Testis (tissue), 2 donors: ENCODE measurements at regions not wholly inside any gene's neighbourhood (a gene's known extent, or its start where the extent isn't known, plus 50 kb on each side); places are given as distances from the start of the nearest gene placed in this dataset.

ENCODE experiments used
- DNase-seq: peaks from one replicate; pipeline ENCODE4 v3.0.0-alpha.2; 2019
- H3K27ac ChIP-seq, 2 donors: fragments of 200-600 bp; sonication (generic); one replicate each; pipeline ENCODE4 v1.5.1; 2019
- H3K27me3 ChIP-seq: fragments of 200-600 bp; sonication (generic); one replicate; pipeline ENCODE4 v1.5.1; 2019
- H3K36me3 ChIP-seq: fragments of 200-600 bp; sonication (generic); one replicate; pipeline ENCODE4 v1.5.1; 2017; ENCODE audit warnings: low read depth; ENCODE audit errors: missing control alignments
- H3K4me1 ChIP-seq: fragments of 200-600 bp; sonication (generic); one replicate; pipeline ENCODE4 v1.5.1; 2019
- H3K4me3 ChIP-seq, 2 donors: fragments of 200-600 bp; sonication (generic); one replicate each; pipeline ENCODE4 v1.5.1; 2017 to 2019
- H3K9me3 ChIP-seq: fragments of 200-600 bp; sonication (generic); one replicate; pipeline ENCODE4 v1.5.1; 2017
- CTCF ChIP-seq, 3 experiments: fragments of 450-650 bp in 2 of 3; fragments of 200-600 bp in 1 of 3; sonication (generic) in 1 of 3; IDR thresholded peaks; one replicate each; pipeline ENCODE4 v1.5.1; 2016 to 2019; ENCODE audit warnings: antibody characterized with exemption in 3 of 3, mild to moderate bottlenecking in 2 of 3, moderate library complexity in 1 of 3
- POLR2A ChIP-seq: fragments of 450-650 bp; IDR thresholded peaks from one replicate; pipeline ENCODE4 v1.6.1; 2017; ENCODE audit warnings: antibody characterized with exemption, mild to moderate bottlenecking, moderate library complexity
- WGBS, 2 donors: methylation state at CpG; one replicate each; pipeline ENCODE4 v1.1.5; 2018; 5-methylcytosine and 5-hydroxymethylcytosine counted together
- intact Hi-C: fragments of 100-400 bp; cut with DNase I; formaldehyde crosslinking; loops from one replicate; pipeline ENCODE4 v1.15.1; 2023; ENCODE audit warnings: low total_unique reads

GRCh38 chr3:21826416-21826815 lies 75.4 kb upstream of the ZNF385D start:
- Histone ChIP-seq H3K27me3 (no peaks in the 10 kb centered on the region), H3K9me3 (no peaks in the 10 kb centered on the region), H3K27ac (no peak overlapping the region), H3K4me1 (no peaks in the 10 kb centered on the region), H3K36me3 (no peaks in the 10 kb centered on the region), H3K4me3 (peak overlapping the region in 1 of 2 donors; percentile 21)
- 24 to 48% methylated on average over 1 of the region's 1 CpG for WGBS, 2 donors
- intact Hi-C loops = no loop called here
- no peak for DNase-seq
- TF ChIP-seq CTCF (IDR thresholded peaks at IDR 0.05) = no peak
- no peak for TF ChIP-seq POLR2A

DNA sequence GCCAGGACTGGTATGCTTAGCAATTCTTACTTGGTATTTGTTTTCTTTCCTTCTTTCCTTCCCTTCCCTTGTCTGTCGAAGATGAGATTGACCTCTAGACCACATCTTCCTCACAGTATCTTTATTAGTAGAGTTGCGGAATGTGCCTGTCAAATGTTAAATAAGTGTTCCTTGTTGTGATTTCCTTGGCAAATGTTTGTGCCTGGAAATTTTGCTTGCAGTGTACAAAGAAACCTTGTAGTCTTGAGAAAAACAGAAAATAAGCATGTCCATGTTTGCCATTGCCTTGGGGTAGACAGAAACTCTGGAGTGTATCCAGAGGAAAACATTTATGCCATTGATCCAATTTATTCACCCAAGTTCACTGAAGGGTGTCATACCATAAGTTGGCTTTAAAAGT lies 79.5 kb upstream of the ZNF385D start:
- no peaks in the 10 kb centered on the region for H3K4me1 ChIP-seq
- H3K36me3 ChIP-seq = no peaks in the 10 kb centered on the region
- no peak overlapping the region for H3K27ac ChIP-seq
- no peaks in the 10 kb centered on the region for H3K27me3 ChIP-seq
- TF ChIP-seq CTCF (IDR thresholded peaks at IDR 0.05) (no peak), POLR2A (no peak)
- WGBS, 2 donors = 48 to 54% methylated on average over 2 of the region's 2 CpGs
- H3K4me3 ChIP-seq = no peak overlapping the region
- H3K9me3 ChIP-seq = no peaks in the 10 kb centered on the region
- DNase-seq = no peak
- intact Hi-C loops = no loop called here

DNA sequence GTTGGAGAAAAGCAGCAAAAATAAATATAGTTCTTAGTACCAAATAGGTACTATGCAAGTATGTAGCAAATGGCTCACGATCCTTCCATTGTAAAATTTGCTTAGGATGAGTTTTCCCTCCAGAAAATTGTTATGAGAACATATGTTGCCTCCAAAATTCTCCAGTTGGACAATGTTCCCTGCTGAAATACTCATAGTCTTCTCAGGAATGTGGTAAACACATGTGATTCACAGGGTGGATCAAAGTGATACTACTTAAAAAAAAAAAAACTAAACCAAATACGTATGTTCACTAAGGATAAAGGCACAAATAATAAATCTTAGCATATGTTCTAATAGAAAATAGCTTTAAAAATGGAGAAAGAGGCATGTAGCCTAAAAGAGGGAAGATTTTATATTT lies 84.3 kb upstream of the ZNF385D start:
- H3K27me3 ChIP-seq = no peaks in the 10 kb centered on the region
- 87 to 92% methylated on average over 2 of the region's 2 CpGs for WGBS, 2 donors
- TF ChIP-seq POLR2A = no peak
- TF ChIP-seq CTCF (IDR thresholded peaks at IDR 0.05) = no peak

DNA sequence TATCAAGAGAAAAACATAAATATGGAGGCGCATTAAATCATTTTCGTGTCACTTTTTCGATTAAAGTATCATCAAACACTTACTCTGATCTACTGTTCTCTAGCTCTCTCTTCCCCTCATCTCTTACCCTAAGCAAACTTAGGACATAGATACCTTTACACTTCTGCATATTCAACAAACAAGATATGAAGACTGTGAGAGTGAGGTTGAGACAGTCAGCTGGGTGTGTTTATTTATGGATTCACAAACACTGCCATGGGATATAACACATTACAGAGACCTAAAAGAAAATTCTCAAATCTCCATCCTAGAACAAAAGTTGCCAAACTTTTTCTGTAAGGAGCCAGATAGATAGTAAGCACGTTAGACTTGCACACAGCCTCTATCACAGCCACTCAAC lies 85.2 kb upstream of the ZNF385D start:
- Histone ChIP-seq H3K27ac (no peak overlapping the region), H3K27me3 (no peaks in the 10 kb centered on the region), H3K4me1 (no peaks in the 10 kb centered on the region), H3K9me3 (no peaks in the 10 kb centered on the region), H3K36me3 (no peaks in the 10 kb centered on the region), H3K4me3 (no peak overlapping the region)
- TF ChIP-seq CTCF (IDR thresholded peaks at IDR 0.05) (no peak), POLR2A (no peak)
- WGBS, 2 donors = 85 to 91% methylated on average over 4 of the region's 4 CpGs
- intact Hi-C loops = no loop called here
- DNase-seq = no peak

More for the DNA sequence above, 84.3 kb upstream of the ZNF385D start:
- Histone ChIP-seq H3K27ac (no peak overlapping the region), H3K4me3 (no peak overlapping the region), H3K36me3 (no peaks in the 10 kb centered on the region), H3K4me1 (no peaks in the 10 kb centered on the region), H3K9me3 (no peaks in the 10 kb centered on the region)
- intact Hi-C loops = no loop called here
- DNase-seq = no peak

DNA sequence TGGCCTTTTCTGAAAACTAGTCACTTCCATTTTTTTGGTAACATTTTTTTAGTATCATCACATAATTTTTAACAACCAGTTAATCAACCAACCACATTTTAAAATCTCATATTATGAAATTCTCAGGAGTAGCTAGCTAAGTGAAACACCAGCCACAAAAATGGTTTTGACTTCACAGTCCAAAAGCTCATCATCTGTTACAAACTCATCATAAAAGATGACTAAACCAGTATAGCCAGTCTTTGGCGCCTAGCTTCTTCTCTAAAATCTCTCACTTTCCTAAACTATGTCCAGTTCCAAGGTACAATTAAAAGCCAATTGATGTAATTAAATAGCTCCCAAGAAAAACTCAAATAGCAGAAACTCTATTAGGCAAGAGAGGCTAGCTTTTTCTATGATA lies 88.2 kb upstream of the ZNF385D start:
- Histone ChIP-seq H3K4me3 (no peak overlapping the region), H3K4me1 (no peaks in the 10 kb centered on the region), H3K27me3 (no peaks in the 10 kb centered on the region), H3K36me3 (no peaks in the 10 kb centered on the region), H3K9me3 (no peaks in the 10 kb centered on the region), H3K27ac (no peak overlapping the region)
- no peak for DNase-seq
- WGBS, 2 donors = 84 to 88% methylated on average over 1 of the region's 1 CpG
- intact Hi-C loops = no loop called here
- TF ChIP-seq CTCF (IDR thresholded peaks at IDR 0.05) = no peak
- TF ChIP-seq POLR2A = no peak
